Retinal pigment epithelial cell (primary cell): ENCODE measurements at regions not wholly inside any gene's neighbourhood (a gene's known extent, or its start where the extent isn't known, plus 50 kb on each side); places are given as distances from the start of the nearest gene placed in this dataset.
"Not testable (repeated sequence)": the region's sequence is repeated elsewhere in the genome, so short reads cannot be mapped to it uniquely, and the experiment has no call there.

Source experiments
- DNase-seq: peaks from one replicate; pipeline ENCODE4 v3.0.0-alpha.2; 2010; ENCODE audit warnings: low read depth
- H3K4me3 ChIP-seq: 2 replicates; pipeline ENCODE4 v1.5.1; 2011; ENCODE audit warnings: mild to moderate bottlenecking, low read length, control low read depth, moderate library complexity
- CTCF ChIP-seq: conservative IDR thresholded peaks from 2 replicates; pipeline ENCODE4 v1.5.1; 2011; ENCODE audit warnings: low read depth, low read length, control low read depth, inconsistent platforms

- H3K4me3 ChIP-seq: no peak overlapping the region
- DNase-seq: no peak
- no peak for TF ChIP-seq CTCF
Measured at GRCh38 chr4:95949136-95949765, 109.4 kb downstream of the PDHA2 start.

- TF ChIP-seq CTCF: no peak
- DNase-seq: no peak
- H3K4me3 ChIP-seq: no peak overlapping the region
Measured at GRCh38 chr4:95949808-95950207, 109.9 kb downstream of the PDHA2 start.

GRCh38 chr4:95952538-95952937 is 112.6 kb downstream of the PDHA2 start:
- not testable (repeated sequence) for DNase-seq, H3K4me3 ChIP-seq

- no peak for DNase-seq
- H3K4me3 ChIP-seq: no peak overlapping the region
- no peak for TF ChIP-seq CTCF
Measured at GRCh38 chr4:95956094-95956493, 116.2 kb downstream of the PDHA2 start.

- TF ChIP-seq CTCF: no peak
- H3K4me3 ChIP-seq: no peak overlapping the region
- DNase-seq: no peak
Measured at GRCh38 chr4:95957054-95957453, 117.2 kb downstream of the PDHA2 start.

DNA sequence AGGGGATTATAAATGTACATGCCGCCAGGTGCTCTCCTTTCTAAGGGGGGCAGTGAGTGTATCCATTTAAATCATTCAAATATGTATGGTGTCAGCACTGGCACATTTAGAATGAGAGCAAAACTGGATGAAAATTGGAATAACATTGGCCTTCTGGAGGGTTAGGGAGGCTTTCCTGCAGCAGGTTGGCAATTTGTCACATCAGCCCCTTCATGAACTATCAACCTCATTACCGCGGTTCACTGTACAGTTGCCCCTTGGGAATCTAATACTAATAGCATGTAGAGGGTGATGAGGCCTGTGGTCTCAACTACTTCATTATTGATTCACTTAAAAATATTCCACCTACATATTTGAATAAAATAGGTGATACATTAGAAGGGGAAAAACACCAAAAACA is 117.9 kb downstream of the PDHA2 start:
- no peak for DNase-seq
- H3K4me3 ChIP-seq: no peak overlapping the region
- TF ChIP-seq CTCF: no peak

GRCh38 chr4:95959182-95959581 is 119.3 kb downstream of the PDHA2 start:
- TF ChIP-seq CTCF: no peak
- H3K4me3 ChIP-seq: no peak overlapping the region
- no peak for DNase-seq

DNA sequence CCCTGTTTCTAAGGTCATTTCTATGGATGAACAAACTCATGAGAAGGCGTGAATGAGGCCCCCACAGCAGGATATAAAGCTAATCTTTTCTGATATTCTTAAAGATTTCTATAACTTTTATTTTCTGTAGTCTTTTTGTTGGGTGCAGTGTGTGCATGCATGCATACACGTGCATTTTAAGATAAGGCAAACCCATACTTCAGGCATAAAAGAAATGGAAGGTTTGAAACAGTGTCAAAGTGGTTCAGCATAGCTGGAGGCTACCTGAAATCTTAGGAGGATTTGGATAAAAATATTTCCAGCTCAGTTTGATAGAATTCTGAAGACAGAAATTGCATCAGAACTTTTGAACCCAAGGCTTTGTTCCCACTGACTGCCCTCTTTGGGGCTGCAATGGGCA is 119.7 kb downstream of the PDHA2 start:
- no peak for TF ChIP-seq CTCF
- DNase-seq: no peak
- no peak overlapping the region for H3K4me3 ChIP-seq
